ENCODE measurements at regions not wholly inside any gene's neighbourhood (a gene's known extent, or its start where the extent isn't known, plus 50 kb on each side); places are given as distances from the start of the nearest gene placed in this dataset.

- no peak for DNase-seq
These were observed 1458.6 kb downstream of the BRD1 start for GRCh38 chr22:48368975-48369525.

- DNase-seq, result no peak
These were observed 1459.9 kb downstream of the BRD1 start for GRCh38 chr22:48367731-48368130.

- no peak for DNase-seq
These were observed 1461.1 kb downstream of the BRD1 start for GRCh38 chr22:48366591-48366990.

- no peak for DNase-seq
These were observed 1461.6 kb downstream of the BRD1 start for GRCh38 chr22:48366056-48366455.

- DNase-seq, result no peak
These were observed 1462.3 kb downstream of the BRD1 start for GRCh38 chr22:48365386-48365785.

- DNase-seq, result no peak
These were observed 1464.8 kb downstream of the BRD1 start for GRCh38 chr22:48362721-48363404.

- no peak for DNase-seq
These were observed 1466.5 kb downstream of the BRD1 start for GRCh38 chr22:48361099-48361639.

GRCh38 chr22:48359613-48359965, 1468.1 kb downstream of the BRD1 start:
- DNase-seq, result no peak

GRCh38 chr22:48358886-48359612, 1468.6 kb downstream of the BRD1 start:
- DNase-seq, result no peak

- no peak for DNase-seq
These were observed 1469.7 kb downstream of the BRD1 start for GRCh38 chr22:48357961-48358360.

- DNase-seq, result no peak
These were observed 1470.5 kb downstream of the BRD1 start for GRCh38 chr22:48357196-48357595.

GRCh38 chr22:48356731-48357130, 1470.9 kb downstream of the BRD1 start:
- DNase-seq, result no peak

GRCh38 chr22:48354096-48354495, 1473.6 kb downstream of the BRD1 start:
- DNase-seq, result no peak

GRCh38 chr22:48353116-48353947, 1474.3 kb downstream of the BRD1 start:
- no peak for DNase-seq

- no peak for DNase-seq
These were observed 1475.4 kb downstream of the BRD1 start for GRCh38 chr22:48352086-48352911.

- DNase-seq, result no peak
These were observed 1476.1 kb downstream of the BRD1 start for GRCh38 chr22:48351376-48352085.

- DNase-seq, result no peak
These were observed 1477.2 kb downstream of the BRD1 start for GRCh38 chr22:48350456-48350855.

GRCh38 chr22:48348855-48349254, 1478.8 kb downstream of the BRD1 start:
- no peak for DNase-seq

GRCh38 chr22:48347311-48347710, 1480.4 kb downstream of the BRD1 start:
- DNase-seq, result no peak

- DNase-seq, result no peak
These were observed 1480.8 kb downstream of the BRD1 start for GRCh38 chr22:48346911-48347310.

Data from hypothalamus (tissue), 51 donors.